ENCODE measurements at regions not wholly inside any gene's neighbourhood (a gene's known extent, or its start where the extent isn't known, plus 50 kb on each side); places are given as distances from the start of the nearest gene placed in this dataset.
"Not testable (repeated sequence)": the region's sequence is repeated elsewhere in the genome, so short reads cannot be mapped to it uniquely, and the experiment has no call there.

GRCh38 chr2:42977270-42978174, 185.1 kb upstream of the HAAO start:
- H3K4me3 ChIP-seq, result no peak overlapping the region
- intact Hi-C loops (cut with DNase I, micrococcal nuclease), result loop anchor here (10.0 kb wide), 2 partner anchors 247 to 257 kb away; partner anchors contain the start of gene ZFP36L2 (in 1 of the 2)
- no peak for TF ChIP-seq CTCF (IDR thresholded peaks at IDR 0.05)
- ATAC-seq (no peak), DNase-seq (peak in 2 of 3 donors; percentile 26 to 45)
- no peaks in the 10 kb centered on the region for H3K36me3 ChIP-seq (ENCODE audit: low read depth)
- no peaks in the 10 kb centered on the region for H3K9me3 ChIP-seq
- H3K4me1 ChIP-seq (ENCODE audit: low read depth), result peaks cover 22% of the 10 kb centered on the region

- no peak for TF ChIP-seq CTCF (IDR thresholded peaks at IDR 0.05)
- DNase-seq (peak in 2 of 3 donors; percentile 32 to 33), ATAC-seq (no peak)
- Histone ChIP-seq H3K36me3 (ENCODE audit: low read depth) (no peaks in the 10 kb centered on the region), H3K4me3 (no peak overlapping the region), H3K4me1 (ENCODE audit: low read depth) (peaks cover 22% of the 10 kb centered on the region), H3K9me3 (no peaks in the 10 kb centered on the region)
- intact Hi-C loops (cut with DNase I, micrococcal nuclease), result loop anchor here (10.0 kb wide), 2 partner anchors 248 to 258 kb away; partner anchors contain the start of gene ZFP36L2 (in 1 of the 2)
Measured at GRCh38 chr2:42976351-42976750, 184.0 kb upstream of the HAAO start.

DNA sequence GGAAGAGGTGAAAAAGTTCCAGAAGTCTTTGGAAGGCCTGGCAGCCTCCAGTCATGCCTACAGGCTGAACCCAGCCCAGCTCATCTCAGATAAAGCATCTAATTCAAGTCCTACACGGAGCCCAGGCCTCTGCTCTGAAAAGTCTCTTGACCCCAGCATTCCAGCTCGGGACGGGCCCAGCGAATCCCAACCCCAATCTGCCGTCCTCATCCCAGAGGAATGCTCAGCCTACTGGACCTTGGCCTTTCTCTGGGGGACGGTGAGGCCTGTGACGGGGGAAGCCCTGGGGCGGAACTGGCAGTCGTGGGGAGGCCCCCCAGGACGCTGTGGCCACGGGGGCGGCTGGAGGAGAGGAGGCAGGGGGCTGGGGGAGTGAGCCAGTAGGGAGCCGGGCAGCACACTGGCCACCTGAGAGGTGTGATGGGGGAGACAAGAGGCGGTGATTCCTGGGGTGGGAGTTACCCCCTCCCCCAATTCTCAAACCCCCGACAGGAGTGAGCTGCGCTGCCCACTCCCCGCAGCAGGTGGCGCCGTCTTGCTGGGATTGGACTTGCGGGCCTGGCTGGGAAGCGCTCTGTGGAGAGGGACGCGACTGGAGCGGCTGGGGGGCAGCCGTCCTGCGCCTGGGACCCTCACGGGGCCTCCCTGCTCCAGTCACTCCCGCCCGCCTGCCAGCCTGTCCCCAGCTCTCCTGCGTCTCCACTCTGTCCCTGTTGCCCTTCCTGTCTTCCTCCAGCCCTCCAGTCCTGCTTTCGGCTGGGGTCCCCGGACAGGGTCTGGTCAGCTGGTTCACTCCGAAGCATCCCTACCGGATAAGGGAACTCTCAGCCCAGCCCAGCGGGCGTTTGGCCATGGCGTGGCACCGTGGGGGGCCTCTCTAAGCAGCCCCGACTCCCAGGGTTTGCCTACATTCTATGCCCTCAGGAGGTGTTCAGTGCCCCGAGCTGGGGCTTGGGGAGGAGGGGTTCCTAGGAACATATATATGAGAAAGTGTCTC, 182.6 kb upstream of the HAAO start:
- no peaks in the 10 kb centered on the region for H3K9me3 ChIP-seq
- H3K4me3 ChIP-seq, result no peak overlapping the region
- DNase-seq, result peak; percentile 82 to 88 (median 87)
- no peaks in the 10 kb centered on the region for H3K36me3 ChIP-seq (ENCODE audit: low read depth)
- intact Hi-C loops (cut with DNase I, micrococcal nuclease), result loop anchor here (10.0 kb wide), 2 partner anchors 250 to 260 kb away; partner anchors contain the start of gene ZFP36L2 (in 1 of the 2)
- peaks cover 21% of the 10 kb centered on the region for H3K4me1 ChIP-seq (ENCODE audit: low read depth)
- peak; percentile 79 for TF ChIP-seq CTCF (IDR thresholded peaks at IDR 0.05)
- ATAC-seq, result peak; percentile 65

GRCh38 chr2:42974169-42974720, 181.9 kb upstream of the HAAO start:
- no peaks in the 10 kb centered on the region for H3K9me3 ChIP-seq
- no peaks in the 10 kb centered on the region for H3K36me3 ChIP-seq (ENCODE audit: low read depth)
- no peak for ATAC-seq
- TF ChIP-seq CTCF (IDR thresholded peaks at IDR 0.05), result no peak
- intact Hi-C loops (cut with DNase I, micrococcal nuclease), result loop anchor here (10.0 kb wide), 2 partner anchors 251 to 261 kb away; partner anchors contain the start of gene ZFP36L2 (in 1 of the 2)
- no peak overlapping the region for H3K4me3 ChIP-seq
- peaks cover 17% of the 10 kb centered on the region for H3K4me1 ChIP-seq (ENCODE audit: low read depth)
- peak in 2 of 3 donors; percentile 17 to 23 for DNase-seq

GRCh38 chr2:42973726-42974125, 181.3 kb upstream of the HAAO start:
- ATAC-seq, result no peak
- TF ChIP-seq CTCF (IDR thresholded peaks at IDR 0.05), result no peak
- intact Hi-C loops (cut with DNase I, micrococcal nuclease), result loop anchor here (10.0 kb wide), 2 partner anchors 251 to 261 kb away; partner anchors contain the start of gene ZFP36L2 (in 1 of the 2)

GRCh38 chr2:42972933-42973516, 180.6 kb upstream of the HAAO start:
- not testable (repeated sequence) for H3K4me3 ChIP-seq; ATAC-seq; H3K9me3 ChIP-seq; H3K36me3 ChIP-seq (ENCODE audit: low read depth); H3K4me1 ChIP-seq (ENCODE audit: low read depth)
- intact Hi-C loops (cut with DNase I, micrococcal nuclease), result loop anchor here (10.0 kb wide), 2 partner anchors 252 to 262 kb away; partner anchors contain the start of gene ZFP36L2 (in 1 of the 2)
- peak in 1 of 3 donors; percentile 27 for DNase-seq

More at GRCh38 chr2:42973726-42974125, 181.3 kb upstream of the HAAO start:
- H3K36me3 ChIP-seq (ENCODE audit: low read depth), result no peaks in the 10 kb centered on the region
- no peak overlapping the region for H3K4me3 ChIP-seq
- DNase-seq, result peak in 2 of 3 donors; percentile 28 to 35
- no peaks in the 10 kb centered on the region for H3K9me3 ChIP-seq
- H3K4me1 ChIP-seq (ENCODE audit: low read depth), result peaks cover 15% of the 10 kb centered on the region
